ENCODE measurements at regions not wholly inside any gene's neighbourhood (a gene's known extent, or its start where the extent isn't known, plus 50 kb on each side); places are given as distances from the start of the nearest gene placed in this dataset.

DNA sequence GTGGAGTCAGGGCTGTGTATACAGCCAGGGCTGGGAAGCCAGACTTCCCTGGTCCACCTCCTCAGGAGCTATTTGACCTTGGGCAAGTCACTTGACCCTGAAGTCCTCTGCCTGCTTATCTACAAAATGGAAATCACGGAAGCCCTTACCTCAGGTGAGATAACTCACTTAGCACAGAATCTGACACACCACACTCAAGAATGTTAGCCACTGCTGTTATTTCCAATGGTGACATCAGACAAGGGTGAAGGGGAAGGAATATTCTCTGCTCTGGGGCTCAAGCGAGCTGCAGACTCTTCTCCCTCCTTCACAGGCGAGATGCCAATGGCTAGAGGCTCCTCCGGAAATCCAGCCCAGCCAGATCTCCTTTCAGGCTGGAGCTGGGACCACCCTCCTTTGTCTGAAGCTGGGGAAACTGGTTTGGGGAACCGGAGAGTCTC, 189.6 kb downstream of the HAUS1 start:
- TF ChIP-seq, protein P1, sequence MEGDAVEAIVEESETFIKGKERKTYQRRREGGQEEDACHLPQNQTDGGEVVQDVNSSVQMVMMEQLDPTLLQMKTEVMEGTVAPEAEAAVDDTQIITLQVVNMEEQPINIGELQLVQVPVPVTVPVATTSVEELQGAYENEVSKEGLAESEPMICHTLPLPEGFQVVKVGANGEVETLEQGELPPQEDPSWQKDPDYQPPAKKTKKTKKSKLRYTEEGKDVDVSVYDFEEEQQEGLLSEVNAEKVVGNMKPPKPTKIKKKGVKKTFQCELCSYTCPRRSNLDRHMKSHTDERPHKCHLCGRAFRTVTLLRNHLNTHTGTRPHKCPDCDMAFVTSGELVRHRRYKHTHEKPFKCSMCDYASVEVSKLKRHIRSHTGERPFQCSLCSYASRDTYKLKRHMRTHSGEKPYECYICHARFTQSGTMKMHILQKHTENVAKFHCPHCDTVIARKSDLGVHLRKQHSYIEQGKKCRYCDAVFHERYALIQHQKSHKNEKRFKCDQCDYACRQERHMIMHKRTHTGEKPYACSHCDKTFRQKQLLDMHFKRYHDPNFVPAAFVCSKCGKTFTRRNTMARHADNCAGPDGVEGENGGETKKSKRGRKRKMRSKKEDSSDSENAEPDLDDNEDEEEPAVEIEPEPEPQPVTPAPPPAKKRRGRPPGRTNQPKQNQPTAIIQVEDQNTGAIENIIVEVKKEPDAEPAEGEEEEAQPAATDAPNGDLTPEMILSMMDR (conservative IDR thresholded peaks at IDR 0.05), result no peak
- no peak for TF ChIP-seq ZFX (IDR thresholded peaks at IDR 0.05)

Measured in C4-2B (cell line).